ENCODE measurements at regions not wholly inside any gene's neighbourhood (a gene's known extent, or its start where the extent isn't known, plus 50 kb on each side); places are given as distances from the start of the nearest gene placed in this dataset.

DNA sequence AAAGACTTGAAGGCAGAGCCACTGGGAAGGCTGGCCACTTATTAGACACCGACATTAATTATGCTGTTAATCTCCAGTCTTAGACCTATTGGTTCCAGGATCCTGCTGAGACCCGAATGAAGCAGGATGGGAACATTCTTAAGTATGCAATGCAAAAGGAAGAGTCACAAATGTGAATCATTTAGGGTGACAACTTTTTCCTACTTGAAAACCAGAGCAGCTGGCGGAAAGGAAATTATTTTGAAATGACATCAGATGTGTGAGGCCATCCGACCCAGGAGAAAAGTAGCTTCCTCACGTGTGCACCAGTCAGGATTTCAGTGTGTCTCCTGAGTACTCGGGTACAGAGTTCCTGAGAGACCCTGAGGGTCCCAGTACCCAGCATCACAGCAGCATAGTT, 222.9 kb upstream of the NCKAP5 start:
- TF ChIP-seq YY1 (IDR thresholded peaks at IDR 0.05; ENCODE audit: insufficient read depth, insufficient read length) (no peak), ZNF274 (IDR thresholded peaks at IDR 0.05; ENCODE audit: low read depth, low read length) (no peak), SUZ12 (IDR thresholded peaks at IDR 0.05; ENCODE audit: extremely low read depth, insufficient read depth, insufficient read length) (no peak)
